ENCODE measurements at regions not wholly inside any gene's neighbourhood (a gene's known extent, or its start where the extent isn't known, plus 50 kb on each side); places are given as distances from the start of the nearest gene placed in this dataset.

- Histone ChIP-seq H3K27ac (ENCODE audit: low read depth, low read length) (no peak overlapping the region), H3K9ac (replicated peaks in 1 of 4; ENCODE audit: extremely low read depth in 1 of 4, low read depth in 3 of 4, low read length in 3 of 4) (no peak overlapping the region), H3K18ac (ENCODE audit: extremely low read depth, low read length) (no peak overlapping the region), H2BK12ac (ENCODE audit: low read depth, low read length) (no peak overlapping the region), H2AFZ (ENCODE audit: low read length) (no peak overlapping the region), H2BK15ac (ENCODE audit: low read length) (no peak overlapping the region), H3K9me3 (ENCODE audit: insufficient read depth in 2 of 2, low read depth in 1 of 2, low read length in 1 of 2) (no peaks in the 10 kb centered on the region), H2AK5ac (ENCODE audit: low read depth, low read length) (no peak overlapping the region), H2BK20ac (ENCODE audit: low read length) (no peak overlapping the region), H4K20me1 (replicated peaks in 1 of 2; ENCODE audit: control insufficient read depth in 1 of 2, insufficient read depth in 2 of 2, low read length in 2 of 2) (no peaks in the 10 kb centered on the region), H4K91ac (replicated peaks; ENCODE audit: insufficient read length, low read length) (no peak overlapping the region), H3K56ac (replicated peaks; ENCODE audit: insufficient read length, low read depth, low read length) (no peak overlapping the region), H3K79me1 (ENCODE audit: low read depth, low read length) (no peaks in the 10 kb centered on the region), H4K5ac (ENCODE audit: insufficient read length, low read depth, low read length) (no peak overlapping the region), H3K4me1 (replicated peaks in 1 of 4; ENCODE audit: control insufficient read depth in 3 of 4, insufficient read depth in 4 of 4, low read length in 3 of 4) (peaks cover 0 to 6% (median 5%) of the 10 kb centered on the region in 4 experiments; a peak in 5 of 7 replicates), H3K4me3 (ENCODE audit: extremely low read depth in 1 of 4, insufficient read depth in 2 of 4, low read depth in 3 of 4, low read length in 4 of 4) (no peak overlapping the region), H3K36me3 (ENCODE audit: control insufficient read depth in 2 of 4, insufficient read depth in 4 of 4, low read length in 3 of 4) (no peaks in the 10 kb centered on the region), H3K79me2 (ENCODE audit: control insufficient read depth in 1 of 2, insufficient read depth in 2 of 2, low read length in 2 of 2) (no peaks in the 10 kb centered on the region), H4K8ac (ENCODE audit: extremely low read depth, insufficient read depth, low read length) (no peak overlapping the region), H3K23me2 (ENCODE audit: low read depth, low read length) (no peaks in the 10 kb centered on the region), H2BK120ac (replicated peaks; ENCODE audit: low read depth, low read length) (no peak overlapping the region), H3K4me2 (ENCODE audit: insufficient read depth in 1 of 2, low read depth in 2 of 2, low read length in 2 of 2) (no peak overlapping the region), H3K14ac (ENCODE audit: insufficient read length) (no peak overlapping the region), H3K27me3 (replicated peaks in 1 of 4; ENCODE audit: control insufficient read depth in 3 of 4, extremely low read depth in 1 of 4, insufficient read depth in 3 of 4, low read length in 3 of 4) (no peaks in the 10 kb centered on the region), H3K23ac (ENCODE audit: insufficient read length) (no peak overlapping the region), H2BK5ac (ENCODE audit: low read depth, low read length) (no peak overlapping the region), H3K4ac (replicated peaks; ENCODE audit: insufficient read length, low read depth, low read length) (no peak overlapping the region)
- FAIRE-seq (no peak), DNase-seq (ENCODE audit: low read depth in 1 of 2, low spot score in 2 of 2) (no peak)
- WGBS, 2 experiments (ENCODE audit: extremely low coverage in 1 of 2, insufficient coverage in 1 of 2, insufficient read length in 1 of 2, insufficient replicate concordance in 2 of 2, low coverage in 1 of 2, low lambda C conversion rate in 2 of 2, missing lambda C conversion rate in 1 of 2), result 89% methylated on average over 10 of the region's 11 CpGs; no CpG with 5 or more reads in 1 of the 2 experiments
- ChIA-PET POLR2A (ENCODE audit: partially characterized antibody) (no interaction called here), CTCF (ENCODE audit: partially characterized antibody) (interaction anchor here (0.6 to 28.1 kb wide), 11 partner anchors 5 to 234 kb away, joined by 3 to 823 read pairs (median 7); no protein-coding TSS in a partner anchor)
- TF ChIP-seq TEAD4 (IDR thresholded peaks at IDR 0.05; ENCODE audit: low read depth, low read length), result no peak
- TF ChIP-seq NANOG (IDR thresholded peaks at IDR 0.05; ENCODE audit: insufficient read depth, low read depth, low read length, poor library complexity, severe bottlenecking), result no peak
- TF ChIP-seq KDM4A (IDR thresholded peaks at IDR 0.05; ENCODE audit: low read depth, low read length, severe bottlenecking), result no peak
- TF ChIP-seq ATF2 (IDR thresholded peaks at IDR 0.05; ENCODE audit: low read length), result no peak
- no peak for TF ChIP-seq KDM1A (IDR thresholded peaks at IDR 0.05; ENCODE audit: borderline replicate concordance, low read length)
- TF ChIP-seq SP2 (IDR thresholded peaks at IDR 0.05; ENCODE audit: low read length), result no peak
- TF ChIP-seq SRF (IDR thresholded peaks at IDR 0.05; ENCODE audit: low read depth, low read length), result no peak
- TF ChIP-seq RAD21 (IDR thresholded peaks at IDR 0.05 in 1 of 2, conservative IDR thresholded peaks at IDR 0.05 in 1 of 2; ENCODE audit: low read depth in 2 of 2, low read length in 2 of 2), result no peak
- no peak for TF ChIP-seq MAFK (IDR thresholded peaks at IDR 0.05; ENCODE audit: low read depth, low read length)
- no peak for TF ChIP-seq PHF8 (conservative IDR thresholded peaks at IDR 0.05; ENCODE audit: low read depth, low read length)
Observed at GRCh38 chr1:201715801-201716741, 112.9 kb upstream of the IPO9 start.

All from H1 (cell line).